ENCODE measurements at regions not wholly inside any gene's neighbourhood (a gene's known extent, or its start where the extent isn't known, plus 50 kb on each side); places are given as distances from the start of the nearest gene placed in this dataset.

GRCh38 chr2:109066501-109066900 lies 62.5 kb upstream of the SH3RF3 start:
- DNase-seq (ENCODE audit: low read depth): no peak
- peaks cover 19% of the 10 kb centered on the region for H3K27me3 ChIP-seq (ENCODE audit: control insufficient read depth, insufficient read depth, low read length)

GRCh38 chr2:109065391-109065734 lies 63.6 kb upstream of the SH3RF3 start:
- H3K4me3 ChIP-seq (ENCODE audit: low read depth, low read length): no peak overlapping the region
- H3K27me3 ChIP-seq (ENCODE audit: control insufficient read depth, insufficient read depth, low read length): peaks cover 21% of the 10 kb centered on the region
- H3K36me3 ChIP-seq (ENCODE audit: control insufficient read depth, insufficient read depth, low read length): no peaks in the 10 kb centered on the region
- DNase-seq (ENCODE audit: low read depth): no peak
- no peak for TF ChIP-seq CTCF (IDR thresholded peaks at IDR 0.05; ENCODE audit: insufficient read depth, low read length, poor library complexity, severe bottlenecking)

More at GRCh38 chr2:109066501-109066900, 62.5 kb upstream of the SH3RF3 start:
- H3K36me3 ChIP-seq (ENCODE audit: control insufficient read depth, insufficient read depth, low read length): no peaks in the 10 kb centered on the region
- H3K4me3 ChIP-seq (ENCODE audit: low read depth, low read length): no peak overlapping the region
- TF ChIP-seq CTCF (IDR thresholded peaks at IDR 0.05; ENCODE audit: insufficient read depth, low read length, poor library complexity, severe bottlenecking): no peak

- TF ChIP-seq CTCF (IDR thresholded peaks at IDR 0.05; ENCODE audit: insufficient read depth, low read length, poor library complexity, severe bottlenecking): no peak
- H3K4me3 ChIP-seq (ENCODE audit: low read depth, low read length): no peak overlapping the region
- peaks cover 21% of the 10 kb centered on the region for H3K27me3 ChIP-seq (ENCODE audit: control insufficient read depth, insufficient read depth, low read length)
- DNase-seq (ENCODE audit: low read depth): no peak
- H3K36me3 ChIP-seq (ENCODE audit: control insufficient read depth, insufficient read depth, low read length): no peaks in the 10 kb centered on the region
Measured at GRCh38 chr2:109064660-109065390, 64.2 kb upstream of the SH3RF3 start.

- peaks cover 22% of the 10 kb centered on the region for H3K27me3 ChIP-seq (ENCODE audit: control insufficient read depth, insufficient read depth, low read length)
- peak; percentile 5 for TF ChIP-seq CTCF (IDR thresholded peaks at IDR 0.05; ENCODE audit: insufficient read depth, low read length, poor library complexity, severe bottlenecking)
- no peak overlapping the region for H3K4me3 ChIP-seq (ENCODE audit: low read depth, low read length)
- no peak for DNase-seq (ENCODE audit: low read depth)
- H3K36me3 ChIP-seq (ENCODE audit: control insufficient read depth, insufficient read depth, low read length): no peaks in the 10 kb centered on the region
Measured at GRCh38 chr2:109062859-109063700, 65.9 kb upstream of the SH3RF3 start.

GRCh38 chr2:109062145-109062858 lies 66.7 kb upstream of the SH3RF3 start:
- DNase-seq (ENCODE audit: low read depth): no peak
- Histone ChIP-seq H3K4me3 (ENCODE audit: low read depth, low read length) (no peak overlapping the region), H3K27me3 (ENCODE audit: control insufficient read depth, insufficient read depth, low read length) (peaks cover 23% of the 10 kb centered on the region), H3K36me3 (ENCODE audit: control insufficient read depth, insufficient read depth, low read length) (no peaks in the 10 kb centered on the region)
- peak; percentile 3 for TF ChIP-seq CTCF (IDR thresholded peaks at IDR 0.05; ENCODE audit: insufficient read depth, low read length, poor library complexity, severe bottlenecking)

Data from kidney epithelial cell (primary cell).